Left renal cortex interstitium (tissue), 4 donors: ENCODE measurements at regions not wholly inside any gene's neighbourhood (a gene's known extent, or its start where the extent isn't known, plus 50 kb on each side); places are given as distances from the start of the nearest gene placed in this dataset.
"Not testable (repeated sequence)": the region's sequence is repeated elsewhere in the genome, so short reads cannot be mapped to it uniquely, and the experiment has no call there.

Experiments
- DNase-seq, 4 donors: peaks; one replicate each; pipeline ENCODE4 v3.0.0-alpha.2; 2013; ENCODE audit warnings: low read depth in 4 of 4, low spot score in 2 of 4, missing footprints in 1 of 4

DNA sequence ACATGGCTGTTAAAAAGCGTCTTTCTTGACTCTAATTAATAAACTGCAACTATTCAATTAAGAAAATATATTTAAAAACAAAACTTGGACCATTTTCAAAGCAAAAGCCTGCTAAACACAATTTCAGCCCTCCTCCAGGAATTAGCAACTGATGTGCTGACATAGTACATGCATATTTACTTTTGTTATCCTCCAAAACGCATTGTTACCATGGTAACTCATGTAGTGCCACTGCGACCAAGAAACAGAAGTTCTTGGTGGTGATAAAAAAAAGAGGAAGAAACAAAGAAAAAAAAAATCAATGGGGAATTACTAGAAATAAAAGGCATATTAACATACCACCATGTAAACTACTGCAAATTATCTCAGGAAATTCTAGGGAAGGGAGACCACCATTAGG is 793.4 kb upstream of the CDH8 start:
- DNase-seq = no peak

DNA sequence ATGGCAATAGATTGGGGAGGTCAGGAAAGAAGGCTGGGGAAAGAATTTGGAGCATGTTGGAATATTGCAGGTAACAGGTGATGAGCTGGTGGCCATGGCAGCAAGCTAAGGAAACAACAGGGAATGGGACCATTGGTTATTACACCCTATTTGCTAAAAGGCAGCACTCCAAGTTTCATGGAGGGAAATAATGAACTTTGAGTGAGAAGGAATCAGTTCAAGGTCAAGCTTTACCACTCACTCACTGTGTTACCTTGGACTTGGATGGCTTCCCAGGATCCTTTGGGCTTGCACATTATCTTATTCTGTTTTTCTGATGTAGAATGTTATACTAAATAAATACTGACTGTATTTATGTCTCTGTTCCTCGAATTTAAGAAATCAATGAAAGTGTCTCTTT is 792.8 kb upstream of the CDH8 start:
- no peak for DNase-seq

DNA sequence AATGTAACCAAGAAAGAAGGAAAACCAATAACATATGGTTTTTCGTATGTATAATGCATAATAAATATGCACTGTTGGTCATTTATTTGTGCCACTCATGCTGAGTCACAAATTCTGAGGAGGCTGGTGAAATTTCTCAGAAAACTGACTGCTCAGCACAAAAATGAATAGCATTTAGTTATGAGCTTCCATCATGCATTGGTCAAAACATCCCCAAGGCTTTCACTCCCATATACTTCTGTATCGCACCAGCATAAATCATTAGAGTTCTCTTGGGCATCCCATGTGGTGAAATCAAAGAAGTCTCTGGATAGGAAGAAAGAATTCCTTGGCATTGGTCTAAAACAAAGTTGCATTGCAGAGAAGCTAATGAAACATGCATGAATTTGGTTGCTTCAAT is 785.6 kb upstream of the CDH8 start:
- no peak for DNase-seq

DNA sequence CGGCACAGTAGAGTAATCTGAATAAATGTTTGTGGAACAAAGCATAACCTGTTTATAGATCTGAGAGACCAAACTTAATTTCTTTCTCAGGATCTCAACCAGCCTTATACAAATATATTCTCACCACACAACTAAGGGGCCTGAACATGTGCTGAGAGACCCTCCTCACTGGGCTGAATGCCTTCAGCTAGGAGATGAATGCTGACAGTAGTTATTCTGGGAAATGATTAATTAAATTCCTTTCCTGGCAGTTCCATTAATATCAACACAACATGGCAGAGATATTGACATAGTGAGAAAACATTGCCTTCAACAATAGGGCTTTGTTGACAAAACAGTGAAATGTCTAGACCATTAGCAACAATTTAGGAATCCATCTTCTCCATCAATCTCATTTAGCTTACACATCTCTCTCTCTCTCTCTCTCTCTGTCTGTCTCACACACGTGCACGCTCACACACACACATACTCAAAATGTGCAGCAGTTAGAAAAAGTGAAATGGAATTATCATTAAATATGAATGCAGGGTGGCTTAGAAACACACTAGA is 780.8 kb upstream of the CDH8 start:
- DNase-seq = no peak

DNA sequence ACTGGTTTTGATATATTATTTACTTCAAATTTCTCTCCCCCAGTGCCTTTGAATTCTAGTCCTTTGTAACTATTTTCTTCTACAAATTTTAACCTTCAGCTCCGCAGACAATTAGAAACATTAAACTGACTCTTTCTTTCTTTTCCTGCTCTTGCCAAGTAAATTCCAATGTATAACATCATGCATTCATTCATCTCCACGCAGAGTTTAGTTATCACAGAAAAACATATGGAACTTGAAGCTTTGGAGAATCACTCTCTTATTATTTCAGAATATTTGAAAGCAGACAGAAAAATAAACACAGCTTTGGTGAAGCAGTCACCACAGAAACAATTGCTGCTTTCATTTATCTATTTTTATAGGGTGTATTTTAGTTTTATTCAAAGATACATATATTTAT is 778.7 kb upstream of the CDH8 start:
- no peak for DNase-seq

DNA sequence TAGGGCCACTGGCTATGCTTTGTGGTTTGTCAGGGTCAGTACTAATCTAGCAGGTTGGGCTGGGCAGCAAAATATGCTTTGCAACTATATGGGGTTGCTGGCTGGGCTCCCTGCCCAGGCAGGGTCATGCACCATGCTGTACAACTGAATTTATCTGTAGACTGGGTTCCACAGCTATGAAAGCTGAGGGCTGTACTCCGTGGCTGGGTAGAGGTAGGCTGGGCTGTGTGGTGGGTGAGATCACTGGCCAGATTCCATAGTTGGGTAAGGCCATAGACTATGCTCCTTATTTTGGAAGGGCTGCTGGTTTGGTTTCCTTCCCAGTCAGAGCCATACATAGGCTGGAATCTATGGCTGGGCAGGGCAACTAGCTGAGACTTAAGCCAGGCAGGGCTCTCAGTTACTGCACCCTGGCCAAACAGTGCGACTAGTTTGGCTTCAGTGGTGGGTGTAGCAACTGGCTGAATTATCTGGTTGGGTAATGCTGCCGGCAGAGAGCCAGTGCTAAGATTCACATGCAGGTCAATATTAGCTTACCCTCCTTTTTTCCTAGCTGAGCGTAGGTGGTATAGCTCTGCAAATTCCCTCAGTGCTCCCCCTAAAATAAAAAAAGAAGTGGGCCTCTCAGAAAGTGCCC is 769.1 kb upstream of the CDH8 start:
- DNase-seq = no peak

DNA sequence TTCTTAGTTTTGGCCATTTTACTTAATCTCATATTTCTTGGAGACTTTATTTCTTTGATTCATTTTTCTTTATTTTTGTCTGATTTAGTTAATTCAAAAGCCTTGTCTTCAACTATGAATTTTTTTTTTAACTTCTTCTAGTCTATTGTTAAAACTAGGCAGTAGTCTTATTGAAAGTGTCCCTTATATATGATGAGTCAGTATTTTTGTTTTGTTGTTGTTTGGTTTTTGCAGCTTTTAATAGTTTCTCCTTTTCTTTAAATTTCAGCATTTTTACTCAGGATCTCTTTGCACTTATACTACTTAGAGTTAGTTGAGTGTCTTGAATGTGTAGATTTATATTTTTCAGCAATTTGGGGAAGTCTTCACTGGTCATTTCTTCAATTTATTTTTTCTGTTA is 758.5 kb upstream of the CDH8 start:
- no peak for DNase-seq

DNA sequence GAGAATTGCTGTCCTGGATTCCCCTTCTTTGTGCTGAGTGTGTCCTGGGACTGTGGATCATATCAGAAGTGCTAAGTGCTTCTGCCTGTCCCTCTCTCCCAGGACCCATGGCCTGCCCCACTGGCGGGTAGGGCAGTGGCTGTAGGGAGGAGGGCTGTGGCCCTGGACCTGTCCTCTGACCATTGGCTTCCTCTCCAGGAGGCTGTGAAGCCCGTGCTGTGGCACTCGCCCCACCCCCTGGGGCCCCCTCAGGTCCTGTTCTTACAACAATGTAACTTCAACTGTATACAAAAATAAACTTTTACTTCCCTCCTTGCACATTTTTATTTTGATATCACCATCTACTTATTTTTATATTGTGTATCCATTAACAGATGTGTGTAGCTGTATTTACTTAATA is 743.8 kb upstream of the CDH8 start:
- DNase-seq = not testable (repeated sequence)

DNA sequence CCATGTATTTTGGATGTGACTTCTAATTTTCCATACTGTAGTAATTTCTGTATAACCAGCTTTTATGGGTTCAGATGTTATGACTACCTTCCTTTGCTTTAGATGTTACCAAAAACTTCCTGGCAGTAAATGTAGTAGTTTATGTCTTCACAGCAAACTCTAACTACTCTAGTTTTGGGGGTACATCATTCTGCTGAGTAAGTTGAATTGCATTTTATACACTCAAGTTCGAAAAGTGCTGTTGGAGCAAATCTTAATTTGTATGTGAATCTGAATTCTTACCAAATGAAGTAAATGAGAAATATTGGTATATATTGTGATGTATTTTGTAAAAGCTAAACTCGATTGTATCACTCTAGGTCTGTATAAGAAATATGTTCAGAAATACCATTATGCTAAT is 728.3 kb upstream of the CDH8 start:
- no peak for DNase-seq

DNA sequence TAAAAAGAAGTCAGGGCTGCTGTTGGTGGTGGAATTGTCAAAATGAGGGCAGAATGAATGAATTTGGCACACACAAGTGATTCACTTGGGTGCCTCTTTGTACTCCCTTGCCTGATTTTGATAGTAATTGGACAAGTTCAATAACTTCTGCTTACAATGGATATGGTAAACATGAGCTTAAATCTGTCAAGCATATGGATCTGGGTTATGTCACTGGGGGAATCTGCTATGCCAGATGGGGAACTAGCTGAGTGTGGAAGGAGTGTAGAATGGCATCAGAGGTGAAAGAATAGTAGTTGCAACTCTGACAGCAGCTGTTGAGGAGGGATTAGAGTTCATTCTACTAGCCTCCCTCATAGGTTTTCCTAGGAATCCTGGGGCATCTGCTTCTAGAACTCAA is 724.2 kb upstream of the CDH8 start:
- DNase-seq = no peak

DNA sequence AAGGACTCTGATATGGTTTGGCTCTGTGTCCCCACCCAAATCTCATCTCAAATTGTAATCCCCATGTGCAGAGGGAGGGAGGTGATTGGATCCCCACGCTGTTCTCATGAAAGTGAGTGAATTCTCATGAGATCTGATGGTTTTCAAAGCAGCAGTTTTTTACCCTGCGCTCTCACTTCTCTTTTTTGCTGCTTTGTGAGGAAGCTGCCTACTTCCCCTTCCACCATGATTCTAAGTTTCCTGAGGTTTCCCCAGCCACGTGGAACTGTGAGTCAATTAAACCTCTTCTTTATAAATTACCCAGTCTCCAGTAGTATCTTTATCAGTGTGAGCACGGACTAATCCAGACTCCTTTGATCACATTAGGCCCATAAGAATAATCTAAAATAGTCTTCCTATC is 719.7 kb upstream of the CDH8 start:
- DNase-seq = no peak

DNA sequence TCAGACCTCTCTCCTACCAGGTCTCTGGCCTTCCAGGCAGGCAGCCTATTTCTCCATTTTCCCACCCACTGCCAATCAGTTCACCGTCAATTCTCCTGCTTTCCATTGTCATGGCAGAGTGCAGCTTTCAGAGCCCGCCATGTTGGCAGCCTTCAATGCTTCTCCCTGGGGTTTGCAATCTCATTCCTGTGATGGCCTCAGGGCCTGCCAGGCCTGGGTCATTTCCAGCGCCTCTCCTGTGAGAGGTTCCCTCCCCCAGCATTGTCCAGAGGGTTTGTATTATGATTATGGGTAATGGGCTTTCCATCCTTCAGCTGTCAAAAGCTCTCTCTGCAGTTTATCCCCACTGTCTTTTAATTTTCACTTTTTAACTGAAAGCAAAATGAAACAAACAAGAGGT is 716.6 kb upstream of the CDH8 start:
- no peak for DNase-seq

DNA sequence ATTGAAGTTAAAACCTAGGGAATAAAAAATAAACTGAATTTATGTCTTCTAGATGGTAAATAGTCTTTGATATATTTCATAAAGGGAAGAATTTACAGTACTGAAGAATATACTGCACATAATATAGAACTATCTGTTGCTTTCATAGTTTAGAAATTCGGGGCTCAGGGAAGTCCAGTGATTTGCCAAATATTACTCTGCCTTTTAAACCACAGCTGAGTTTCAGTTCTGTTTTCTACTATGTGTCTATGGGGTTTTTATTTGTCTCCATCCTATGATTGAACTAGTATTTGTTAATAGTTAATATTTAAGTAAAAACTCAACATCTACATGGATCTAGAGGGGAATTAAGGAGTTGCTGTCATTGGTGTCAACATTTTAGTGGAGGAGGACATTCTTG is 715.0 kb upstream of the CDH8 start:
- DNase-seq = no peak

DNA sequence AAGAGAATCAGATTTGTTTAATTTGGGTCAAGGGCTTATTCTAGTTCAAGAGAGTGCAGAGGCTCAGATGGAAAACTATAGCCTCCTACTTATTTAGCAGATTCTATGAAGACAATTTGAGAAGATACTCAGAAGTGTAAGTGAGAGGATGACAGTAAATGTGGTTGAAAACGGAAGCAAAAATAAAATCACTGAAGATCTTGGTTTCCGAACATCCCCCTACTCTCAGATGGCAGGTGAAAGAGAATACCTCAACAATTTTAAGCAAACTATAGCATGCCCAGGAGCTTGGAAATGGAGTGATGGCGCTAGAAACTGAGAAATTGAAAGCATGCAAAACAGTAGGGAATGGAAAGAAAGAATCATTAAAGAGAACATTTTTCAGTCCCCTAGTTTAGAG is 705.5 kb upstream of the CDH8 start:
- no peak for DNase-seq

DNA sequence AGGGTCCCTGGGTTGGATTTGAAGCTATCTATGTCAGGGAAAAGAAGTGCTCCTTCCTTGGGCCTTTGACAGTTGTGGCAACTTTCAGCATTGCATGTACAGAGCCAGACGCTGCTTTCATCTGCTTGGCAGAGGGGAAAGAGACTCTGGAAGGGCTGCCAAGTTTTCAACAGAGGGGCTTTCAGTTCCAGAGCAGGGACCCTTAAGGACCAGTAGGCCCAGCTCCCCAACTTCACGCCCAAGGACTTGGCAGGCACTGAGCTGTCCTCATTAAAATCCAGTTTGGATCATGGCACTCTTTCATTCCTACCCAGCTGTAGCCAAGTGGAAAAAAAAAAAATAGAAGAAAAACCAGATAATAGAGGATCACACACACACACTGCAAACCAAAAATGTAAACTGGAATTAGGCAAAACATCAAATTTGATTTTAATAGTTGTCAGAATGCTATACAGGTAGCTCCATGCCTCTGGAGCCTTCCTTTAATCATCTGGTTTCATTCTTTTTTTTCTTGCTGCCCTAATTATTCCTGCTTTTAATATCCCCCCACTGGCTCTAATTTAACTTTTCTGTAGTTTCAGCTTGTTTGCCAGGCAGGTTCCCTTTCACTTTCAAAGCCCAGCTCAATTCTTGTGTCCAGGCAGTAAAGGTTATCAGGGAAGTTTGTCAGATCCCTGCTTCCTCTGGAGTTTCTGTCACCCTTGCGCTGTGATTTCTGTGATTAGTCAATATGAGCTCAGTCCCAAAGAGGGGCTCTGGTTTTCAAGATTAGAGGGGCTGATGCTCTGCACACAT is 702.6 kb upstream of the CDH8 start:
- DNase-seq = no peak

DNA sequence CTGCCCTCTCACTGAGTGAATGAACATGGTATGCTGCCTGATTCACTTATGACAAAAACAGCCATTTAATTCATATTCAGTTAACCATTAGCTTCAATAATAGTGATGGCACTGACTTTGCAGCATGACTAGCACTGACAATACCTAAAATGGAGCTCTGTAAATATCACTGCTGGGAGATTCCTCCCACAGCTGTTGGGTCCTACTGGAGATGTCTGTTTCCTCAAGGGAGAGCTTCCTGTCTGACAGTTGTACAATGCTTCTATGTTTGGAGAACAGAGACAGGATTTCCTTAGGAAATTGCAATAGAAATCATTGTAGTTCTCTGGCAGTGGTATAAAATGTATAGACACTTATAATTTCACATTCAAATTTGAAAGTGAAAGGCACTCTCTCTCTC is 695.9 kb upstream of the CDH8 start:
- DNase-seq = no peak

DNA sequence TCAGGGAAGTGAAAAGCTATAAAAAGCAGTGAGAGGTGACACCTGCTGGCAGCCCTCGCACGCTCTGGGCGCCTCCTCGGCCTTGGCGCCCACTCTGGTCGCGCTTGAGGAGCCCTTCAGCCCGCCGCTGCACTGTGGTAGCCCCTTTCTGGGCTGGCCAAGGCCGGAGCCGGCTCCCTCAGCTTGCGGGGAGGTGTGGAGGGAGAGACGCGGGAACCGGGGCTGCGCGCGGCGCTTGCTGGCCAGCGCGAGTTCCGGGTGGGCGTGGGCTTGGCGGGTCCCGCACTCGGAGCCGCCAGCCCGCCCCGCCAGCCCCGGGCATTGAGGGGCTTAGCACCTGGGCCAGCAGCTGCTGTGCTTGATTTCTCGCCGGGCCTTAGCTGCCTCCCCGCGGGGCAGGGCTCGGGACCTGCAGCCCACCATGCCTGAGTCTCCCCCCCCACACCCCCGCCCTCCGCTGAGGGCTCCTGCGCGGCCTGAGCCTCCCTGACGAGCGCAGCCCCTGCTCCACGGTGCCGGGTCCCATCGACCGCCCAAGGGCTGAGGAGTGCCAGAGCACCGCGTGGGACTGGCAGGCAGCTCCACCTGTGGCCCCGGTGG is 688.5 kb upstream of the CDH8 start:
- DNase-seq = not testable (repeated sequence)

DNA sequence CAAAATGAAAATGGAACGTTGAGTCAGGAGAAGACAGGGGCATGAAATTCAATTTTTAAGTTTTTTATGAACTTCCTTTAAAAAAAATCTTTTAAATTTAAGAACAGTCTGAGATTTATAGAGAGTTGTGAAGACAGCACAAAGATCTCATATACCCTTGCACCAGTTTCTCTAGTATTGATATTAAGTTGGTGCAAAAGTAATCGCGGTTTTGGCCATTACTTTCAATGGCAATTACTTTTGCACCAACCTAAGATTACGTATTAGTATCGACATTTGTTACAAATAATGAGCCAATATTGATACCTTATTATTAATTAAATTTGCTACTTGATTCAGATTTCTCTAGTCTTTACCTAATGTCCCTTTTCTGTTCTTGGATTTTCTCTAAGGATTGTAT is 684.4 kb upstream of the CDH8 start:
- no peak for DNase-seq

DNA sequence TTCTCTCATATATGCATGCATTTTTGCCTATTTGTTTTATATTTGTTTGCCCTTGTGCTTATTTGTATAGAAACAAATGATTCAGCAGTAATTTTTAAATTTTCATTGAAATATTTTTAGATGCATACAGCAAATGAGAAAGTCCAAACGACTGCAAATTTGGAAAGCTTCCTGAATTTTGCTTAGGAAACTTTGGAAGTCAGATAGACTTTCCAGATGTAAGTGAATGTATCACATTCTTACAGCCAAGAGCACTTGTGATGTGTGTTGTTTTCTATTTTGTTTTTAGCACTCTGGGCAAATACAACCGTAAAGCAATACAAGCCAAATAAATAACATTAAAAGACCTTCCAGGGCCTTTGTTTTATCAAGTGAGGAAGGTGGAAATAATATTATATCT is 680.8 kb upstream of the CDH8 start:
- no peak for DNase-seq

DNA sequence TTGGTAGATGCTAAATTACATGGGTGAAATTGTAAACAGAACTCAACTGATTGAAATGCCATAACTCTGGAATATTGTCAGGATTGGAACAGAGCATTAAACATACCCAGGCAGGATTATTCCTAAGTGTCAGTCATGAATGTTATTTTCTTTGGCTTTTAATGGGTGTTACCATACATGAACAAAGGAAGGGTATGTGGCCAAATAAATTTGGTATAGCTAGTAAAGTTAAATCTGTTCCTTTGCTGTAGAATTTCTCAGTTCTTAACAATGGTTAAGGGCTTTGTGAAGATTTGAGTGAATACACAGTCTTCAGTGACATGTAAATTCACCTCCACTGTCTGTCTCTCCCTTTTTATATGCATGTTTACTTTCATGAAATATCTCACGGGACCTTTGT is 679.5 kb upstream of the CDH8 start:
- no peak for DNase-seq

DNA sequence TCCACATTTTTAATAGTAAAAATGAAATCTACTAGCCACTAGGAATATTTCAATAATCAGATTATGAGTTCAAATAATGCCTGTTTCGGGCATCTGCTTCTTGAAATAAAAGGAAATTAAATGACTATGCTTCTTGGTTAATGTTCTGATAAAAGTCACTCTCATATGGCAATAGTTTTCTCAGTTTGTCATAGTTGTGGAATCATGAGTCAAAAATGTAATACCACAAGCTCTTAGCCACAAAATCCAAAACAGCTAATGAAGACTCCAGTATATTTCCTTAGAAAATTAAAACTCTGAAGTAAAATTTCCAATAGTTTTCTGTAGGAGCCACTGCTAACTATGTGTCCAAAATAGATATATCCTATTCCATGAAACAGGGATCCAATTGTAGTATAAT is 676.3 kb upstream of the CDH8 start:
- no peak for DNase-seq

DNA sequence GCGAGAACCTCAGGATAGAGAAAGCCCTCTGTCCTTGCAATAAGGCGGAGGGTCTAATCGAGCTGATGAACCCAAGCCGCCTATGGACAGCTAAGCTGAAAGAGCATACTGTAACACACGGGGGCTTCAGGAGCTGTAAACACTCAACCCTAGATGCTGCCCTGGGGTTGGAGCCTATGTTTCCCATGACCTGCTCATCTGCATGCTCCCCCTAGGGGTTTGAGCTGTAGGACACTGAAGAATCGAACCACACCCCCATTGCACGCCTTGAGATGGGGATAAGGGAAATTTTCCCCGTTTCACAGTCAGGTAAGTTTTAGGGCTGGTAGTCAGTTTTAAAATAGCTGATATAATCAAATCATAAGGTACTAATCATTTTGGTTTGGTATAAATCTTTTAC is 675.6 kb upstream of the CDH8 start:
- DNase-seq = no peak
